Hepatocyte (in vitro differentiated cells): ENCODE measurements at regions not wholly inside any gene's neighbourhood (a gene's known extent, or its start where the extent isn't known, plus 50 kb on each side); places are given as distances from the start of the nearest gene placed in this dataset.

Experiments used
- DNase-seq: peaks from one replicate; pipeline ENCODE4 v3.0.0-alpha.2; 2016; ENCODE audit warnings: low spot score
- H2AFZ ChIP-seq: fragments of 200-600 bp; sonication (generic); 2 replicates; pipeline ENCODE4 v1.6.0; 2016; ENCODE audit warnings: antibody characterized with exemption, mild to moderate bottlenecking
- H3K27ac ChIP-seq: fragments of 200-600 bp; sonication (generic); 2 replicates; pipeline ENCODE4 v1.5.1; 2016; ENCODE audit warnings: mild to moderate bottlenecking
- H3K27me3 ChIP-seq: fragments of 200-600 bp; sonication (generic); 2 replicates; pipeline ENCODE4 v1.6.1; 2016
- H3K36me3 ChIP-seq: fragments of 200-600 bp; sonication (generic); replicated peaks from 2 replicates; pipeline ENCODE4 v1.5.1; 2016; ENCODE audit warnings: low read depth; ENCODE audit not compliant: insufficient read depth
- H3K4me1 ChIP-seq: fragments of 200-600 bp; sonication (generic); 2 replicates; pipeline ENCODE4 v1.5.1; 2016; ENCODE audit warnings: mild to moderate bottlenecking, moderate library complexity; ENCODE audit not compliant: insufficient read depth
- H3K4me2 ChIP-seq: fragments of 200-600 bp; sonication (generic); 2 replicates; pipeline ENCODE4 v1.6.0; 2016
- H3K4me3 ChIP-seq: fragments of 200-600 bp; sonication (generic); 2 replicates; pipeline ENCODE4 v1.5.1; 2016; ENCODE audit warnings: mild to moderate bottlenecking
- H3K79me2 ChIP-seq: fragments of 200-600 bp; sonication (generic); 2 replicates; pipeline ENCODE4 v1.6.0; 2017; ENCODE audit warnings: mild to moderate bottlenecking
- H3K9me2 ChIP-seq: fragments of 200-600 bp; sonication (generic); replicated peaks from 2 replicates; pipeline ENCODE4 v1.6.0; 2017; ENCODE audit warnings: mild to moderate bottlenecking; ENCODE audit not compliant: insufficient read depth
- H3K9me3 ChIP-seq: fragments of 200-600 bp; sonication (generic); 2 replicates; pipeline ENCODE4 v1.5.1; 2016; ENCODE audit warnings: low read depth, mild to moderate bottlenecking
- H4K20me1 ChIP-seq: fragments of 200-600 bp; sonication (generic); 2 replicates; pipeline ENCODE4 v1.6.0; 2016; ENCODE audit warnings: mild to moderate bottlenecking; ENCODE audit not compliant: insufficient read depth, poor library complexity, severe bottlenecking
- EZH2 ChIP-seq: fragments of 200-600 bp; sonication (generic); IDR thresholded peaks from 2 replicates; pipeline ENCODE4 v1.6.1; 2016; ENCODE audit warnings: antibody characterized with exemption, mild to moderate bottlenecking, borderline replicate concordance
- EZH2phosphoT487 ChIP-seq: fragments of 200-600 bp; sonication (generic); IDR thresholded peaks from one replicate; pipeline ENCODE4 v1.6.1; 2018; ENCODE audit warnings: antibody characterized with exemption, mild to moderate bottlenecking, low read depth, moderate library complexity; ENCODE audit not compliant: unreplicated experiment, severe bottlenecking
- WGBS: methylation state at CpG from one replicate; pipeline ENCODE4 v1.1.6; 2016; ENCODE audit warnings: low lambda C conversion rate; ENCODE audit errors: missing lambda C conversion rate; 5-methylcytosine and 5-hydroxymethylcytosine counted together
- TF ChIP-seq, protein P1 (sequence below): fragments of 200-600 bp; sonication (generic); IDR thresholded peaks from 2 replicates; pipeline ENCODE4 v1.5.1; 2016; ENCODE audit warnings: antibody characterized with exemption, mild to moderate bottlenecking; ENCODE audit not compliant: poor library complexity

DNA sequence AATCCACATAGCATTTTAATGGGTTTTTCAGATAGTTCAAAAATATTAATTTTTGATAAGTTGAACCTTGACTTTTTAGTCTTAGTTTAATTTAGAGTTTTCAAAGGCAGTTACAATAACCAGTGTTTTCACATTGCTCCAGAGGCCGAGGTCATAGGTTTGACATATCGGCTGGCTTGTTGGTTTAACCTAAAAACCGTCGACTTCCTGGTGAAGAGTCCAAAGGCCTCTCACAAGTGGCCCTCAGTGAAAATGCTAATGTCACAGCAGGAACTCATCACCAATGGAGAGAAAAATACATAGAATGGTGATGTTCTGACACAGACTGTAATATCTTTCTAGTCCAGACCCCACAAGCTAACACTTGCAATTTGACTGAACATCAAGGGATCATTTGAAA is 642.3 kb downstream of the PLOD2 start:
- Histone ChIP-seq H3K9me2 (no peaks in the 10 kb centered on the region), H3K36me3 (no peaks in the 10 kb centered on the region), H3K79me2 (no peaks in the 10 kb centered on the region), H3K27me3 (no peaks in the 10 kb centered on the region), H3K4me1 (no peaks in the 10 kb centered on the region), H3K9me3 (no peaks in the 10 kb centered on the region), H4K20me1 (no peaks in the 10 kb centered on the region), H3K4me2 (peak overlapping the region; percentile 23), H3K27ac (no peak overlapping the region), H3K4me3 (no peak overlapping the region), H2AFZ (no peak overlapping the region)
- DNase-seq: peak; percentile 28
- 37% methylated on average over 4 of the region's 4 CpGs for WGBS
- TF ChIP-seq EZH2phosphoT487: no peak
- TF ChIP-seq, protein P1, sequence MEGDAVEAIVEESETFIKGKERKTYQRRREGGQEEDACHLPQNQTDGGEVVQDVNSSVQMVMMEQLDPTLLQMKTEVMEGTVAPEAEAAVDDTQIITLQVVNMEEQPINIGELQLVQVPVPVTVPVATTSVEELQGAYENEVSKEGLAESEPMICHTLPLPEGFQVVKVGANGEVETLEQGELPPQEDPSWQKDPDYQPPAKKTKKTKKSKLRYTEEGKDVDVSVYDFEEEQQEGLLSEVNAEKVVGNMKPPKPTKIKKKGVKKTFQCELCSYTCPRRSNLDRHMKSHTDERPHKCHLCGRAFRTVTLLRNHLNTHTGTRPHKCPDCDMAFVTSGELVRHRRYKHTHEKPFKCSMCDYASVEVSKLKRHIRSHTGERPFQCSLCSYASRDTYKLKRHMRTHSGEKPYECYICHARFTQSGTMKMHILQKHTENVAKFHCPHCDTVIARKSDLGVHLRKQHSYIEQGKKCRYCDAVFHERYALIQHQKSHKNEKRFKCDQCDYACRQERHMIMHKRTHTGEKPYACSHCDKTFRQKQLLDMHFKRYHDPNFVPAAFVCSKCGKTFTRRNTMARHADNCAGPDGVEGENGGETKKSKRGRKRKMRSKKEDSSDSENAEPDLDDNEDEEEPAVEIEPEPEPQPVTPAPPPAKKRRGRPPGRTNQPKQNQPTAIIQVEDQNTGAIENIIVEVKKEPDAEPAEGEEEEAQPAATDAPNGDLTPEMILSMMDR: no peak
- TF ChIP-seq EZH2: no peak

DNA sequence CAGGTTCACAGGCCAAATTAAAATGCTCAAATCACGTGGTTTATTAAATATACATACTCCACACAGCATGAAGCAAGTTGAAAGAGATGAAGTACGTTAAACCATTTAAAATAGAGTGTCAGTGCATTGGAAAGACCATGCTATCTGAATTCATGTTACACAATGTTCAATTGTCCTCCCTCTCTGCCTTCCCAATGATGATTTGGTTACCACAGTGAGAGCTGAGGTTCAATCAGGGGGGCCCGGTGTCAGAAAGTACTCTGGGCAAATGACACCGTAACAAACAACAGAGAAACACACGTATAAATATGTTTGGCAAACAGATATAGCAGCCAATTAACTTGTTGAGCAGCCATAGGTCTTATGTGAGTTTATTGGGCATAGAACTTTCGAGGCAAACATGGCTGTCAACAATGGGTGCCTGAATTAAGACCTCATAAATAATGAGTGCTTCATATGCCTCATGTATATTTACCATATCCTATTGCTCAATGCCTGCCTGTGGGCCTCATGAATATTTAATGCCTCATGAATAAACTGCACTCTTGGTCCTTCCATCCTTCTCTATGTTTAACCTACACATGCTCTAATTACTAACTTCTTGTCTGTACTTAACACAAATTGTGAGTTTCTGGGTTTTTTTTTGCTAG is 641.5 kb downstream of the PLOD2 start:
- no peak for DNase-seq
- Histone ChIP-seq H2AFZ (no peak overlapping the region), H3K27me3 (no peaks in the 10 kb centered on the region), H3K4me3 (no peak overlapping the region), H3K36me3 (no peaks in the 10 kb centered on the region), H3K27ac (no peak overlapping the region), H3K9me2 (no peaks in the 10 kb centered on the region), H4K20me1 (no peaks in the 10 kb centered on the region), H3K4me2 (no peak overlapping the region), H3K79me2 (no peaks in the 10 kb centered on the region), H3K4me1 (no peaks in the 10 kb centered on the region), H3K9me3 (no peaks in the 10 kb centered on the region)
- TF ChIP-seq, protein P1: no peak
- whole genome bisulfite sequencing: 81% methylated on average over 6 of the region's 6 CpGs

DNA sequence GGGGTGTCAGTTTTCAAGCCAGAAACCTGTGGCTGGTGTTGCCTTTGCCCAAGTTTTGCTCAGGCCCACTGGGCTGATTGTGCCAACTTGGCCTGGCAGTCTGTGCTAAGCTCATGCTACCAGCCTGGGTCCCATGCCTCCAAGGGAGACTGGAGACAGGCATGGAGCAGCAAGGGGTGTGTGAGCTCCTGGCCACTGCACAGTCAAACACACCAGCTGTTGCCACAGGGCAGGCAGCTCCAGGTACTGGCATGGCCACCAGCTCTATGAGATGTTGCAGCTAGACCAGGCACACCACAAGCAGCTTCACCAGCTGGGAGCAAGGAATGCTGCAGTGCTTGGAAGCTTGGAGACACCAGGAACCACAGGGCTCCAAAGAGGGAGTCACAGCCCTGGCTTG is 638.8 kb downstream of the PLOD2 start:
- Histone ChIP-seq H2AFZ (no peak overlapping the region), H3K79me2 (no peaks in the 10 kb centered on the region), H3K4me2 (no peak overlapping the region), H3K9me3 (no peaks in the 10 kb centered on the region), H3K27ac (no peak overlapping the region), H3K36me3 (no peaks in the 10 kb centered on the region), H3K4me3 (no peak overlapping the region), H3K27me3 (no peaks in the 10 kb centered on the region), H3K9me2 (no peaks in the 10 kb centered on the region), H4K20me1 (no peaks in the 10 kb centered on the region), H3K4me1 (no peaks in the 10 kb centered on the region)
- TF ChIP-seq, protein P1: no peak
- TF ChIP-seq EZH2phosphoT487 (no peak), EZH2 (no peak)
- DNase-seq: no peak
